ENCODE measurements at regions not wholly inside any gene's neighbourhood (a gene's known extent, or its start where the extent isn't known, plus 50 kb on each side); places are given as distances from the start of the nearest gene placed in this dataset.

DNA sequence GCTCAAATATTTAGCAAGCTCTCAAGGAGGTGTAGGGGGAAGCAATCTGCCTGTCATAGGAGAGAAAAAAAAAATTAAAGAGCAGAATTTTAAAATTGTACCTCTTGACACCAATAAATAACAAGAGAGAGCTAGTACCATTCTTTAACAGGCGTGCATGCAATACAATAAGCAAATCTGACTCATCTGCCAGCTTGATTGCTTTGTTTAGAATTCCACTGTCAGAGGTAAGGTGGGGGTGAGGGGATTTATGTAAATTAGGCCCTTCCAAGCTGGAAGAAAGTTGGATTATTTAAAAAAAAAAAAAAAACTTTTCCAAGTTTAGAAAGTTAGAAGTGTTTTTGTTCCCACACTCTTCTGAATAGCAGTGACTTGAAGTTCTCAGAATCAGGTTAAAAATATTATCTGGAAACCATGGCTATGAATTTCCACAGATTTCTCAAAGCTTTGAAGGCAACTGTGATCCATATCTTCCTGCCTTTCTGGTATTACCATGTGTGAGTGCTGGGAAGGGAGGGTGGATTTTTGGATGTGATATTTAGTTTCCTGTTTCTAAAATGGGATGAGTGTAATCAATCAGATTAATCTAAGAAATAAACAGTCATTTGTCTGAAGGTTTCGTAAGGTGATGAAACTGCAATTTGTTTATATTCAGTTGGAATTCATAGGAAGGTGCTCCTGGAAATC, 477.5 kb downstream of the TLE4 start:
- H3K4me1 ChIP-seq (replicated peaks in 1 of 2; ENCODE audit: control insufficient read depth in 2 of 2, insufficient read depth in 2 of 2, low read length in 2 of 2) = no peaks in the 10 kb centered on the region
- 0% methylated on average over 2 of the region's 2 CpGs for WGBS (ENCODE audit: insufficient coverage, low coverage, missing lambda C conversion rate)
- DNase-seq (ENCODE audit: extremely low read depth in 1 of 4, low spot score in 3 of 4) = no peak
- H3K27me3 ChIP-seq (ENCODE audit: control insufficient read depth in 2 of 2, insufficient read depth in 2 of 2, low read length in 2 of 2) = no peaks in the 10 kb centered on the region
- intact Hi-C loops (cut with micrococcal nuclease) = no loop called here
- H3K4me2 ChIP-seq (ENCODE audit: insufficient read depth, low read length) = no peak overlapping the region
- ChIA-PET POLR2A (interaction anchor here (0.6 kb wide), 1 partner anchor 136 kb away, joined by 3 read pairs; no protein-coding TSS in a partner anchor), CTCF (ENCODE audit: low intra/inter-chr PET ratio) (no interaction called here)
- no peaks in the 10 kb centered on the region for H3K79me2 ChIP-seq (ENCODE audit: control insufficient read depth, insufficient read depth, low read length)
- H3K4me3 ChIP-seq = no peak overlapping the region
- in situ Hi-C loops (cut with MboI) = no loop called here
- BruUV-seq (replicated peaks) = no TSS peak
- H4K20me1 ChIP-seq (replicated peaks; ENCODE audit: control insufficient read depth, insufficient read depth, low read length) = no peaks in the 10 kb centered on the region
- H3K27ac ChIP-seq (ENCODE audit: extremely low read depth, low read depth, low read length) = no peak overlapping the region
- H2AFZ ChIP-seq (ENCODE audit: low read depth, low read length) = no peak overlapping the region
- TF ChIP-seq ETV5 (CRISPR knock-in tag; IDR thresholded peaks at IDR 0.05; ENCODE audit: low read depth) (no peak), ERF (CRISPR knock-in tag; IDR thresholded peaks at IDR 0.05) (no peak), ZNF707 (CRISPR knock-in tag; conservative IDR thresholded peaks at IDR 0.05) (no peak), ZNF280A (IDR thresholded peaks at IDR 0.05; ENCODE audit: low read depth, partially characterized antibody) (no peak), ZNF316 (IDR thresholded peaks at IDR 0.05) (no peak), SIRT6 (IDR thresholded peaks at IDR 0.05; ENCODE audit: low read depth, low read length) (no peak)
- ATAC-seq = no peak
- FAIRE-seq = no peak
- no peak overlapping the region for H3K9ac ChIP-seq (ENCODE audit: insufficient read depth in 1 of 2, low read depth in 2 of 2, low read length in 2 of 2)
- H3K9me3 ChIP-seq (replicated peaks; ENCODE audit: control insufficient read depth, insufficient read depth, low read depth, low read length) = no peaks in the 10 kb centered on the region
- H3K36me3 ChIP-seq (ENCODE audit: control insufficient read depth, insufficient read depth, low read length) = no peaks in the 10 kb centered on the region
- H3K9me1 ChIP-seq (ENCODE audit: control insufficient read depth, insufficient read depth, low read length) = no peaks in the 10 kb centered on the region
